NT2/D1 (cell line): ENCODE measurements at regions not wholly inside any gene's neighbourhood (a gene's known extent, or its start where the extent isn't known, plus 50 kb on each side); places are given as distances from the start of the nearest gene placed in this dataset.

Experiments
- DNase-seq: peaks from one replicate; pipeline ENCODE4 v3.0.0-alpha.2; 2011; ENCODE audit warnings: low read depth, low spot score
- H3K27me3 ChIP-seq: 2 replicates; pipeline ENCODE4 v1.6.0; 2011; ENCODE audit warnings: mild to moderate bottlenecking; ENCODE audit not compliant: insufficient read length, insufficient read depth
- H3K36me3 ChIP-seq: 2 replicates; pipeline ENCODE4 v1.6.1; 2011; ENCODE audit warnings: mild to moderate bottlenecking, low read length, mixed read lengths; ENCODE audit not compliant: insufficient read depth, insufficient read length
- H3K4me1 ChIP-seq: 2 replicates; pipeline ENCODE4 v1.5.1; 2011; ENCODE audit not compliant: insufficient read depth, insufficient read length
- H3K4me3 ChIP-seq: 2 replicates; pipeline ENCODE4 v1.5.1; 2011; ENCODE audit warnings: low read depth; ENCODE audit not compliant: insufficient read length
- H3K9ac ChIP-seq: 2 replicates; pipeline ENCODE4 v1.6.0; 2011; ENCODE audit warnings: low read depth; ENCODE audit not compliant: insufficient read length
- H3K9me3 ChIP-seq: 2 replicates; pipeline ENCODE4 v1.5.1; 2011; ENCODE audit warnings: mild to moderate bottlenecking, low read length; ENCODE audit not compliant: insufficient read depth
- SUZ12 ChIP-seq: IDR thresholded peaks from 2 replicates; pipeline ENCODE4 v1.6.1; 2011; ENCODE audit not compliant: insufficient read length, insufficient read depth; ENCODE audit errors: extremely low read depth
- YY1 ChIP-seq: IDR thresholded peaks from 2 replicates; pipeline ENCODE4 v1.6.1; 2011; ENCODE audit not compliant: insufficient read length, insufficient read depth
- ZNF274 ChIP-seq: IDR thresholded peaks from 2 replicates; pipeline ENCODE4 v1.6.1; 2011; ENCODE audit warnings: mild to moderate bottlenecking, low read depth, low read length

DNA sequence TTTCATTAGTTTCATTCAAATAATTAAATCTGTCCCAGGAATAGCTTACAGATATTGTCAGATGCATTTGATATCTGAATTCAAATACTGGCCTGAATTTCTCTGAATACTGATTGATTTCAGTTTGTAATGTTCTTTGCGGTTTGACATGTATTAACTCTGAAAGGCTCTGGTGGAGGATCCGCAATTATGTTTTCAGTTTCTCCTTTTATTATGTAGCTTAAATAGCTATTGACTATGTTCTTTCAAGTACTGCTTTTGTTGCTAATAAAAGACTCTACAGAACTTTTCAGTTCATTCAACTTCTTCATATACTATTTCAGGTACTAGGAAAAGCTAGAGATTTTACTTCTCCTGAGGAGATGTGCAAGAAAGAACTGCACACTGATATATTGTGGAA is 2085.4 kb upstream of the RAG2 start:
- no peak for DNase-seq
- H3K9me3 ChIP-seq = no peaks in the 10 kb centered on the region
- TF ChIP-seq YY1 = no peak
- TF ChIP-seq SUZ12 = no peak
- TF ChIP-seq ZNF274 = no peak
- no peaks in the 10 kb centered on the region for H3K36me3 ChIP-seq
- no peaks in the 10 kb centered on the region for H3K4me1 ChIP-seq
- no peaks in the 10 kb centered on the region for H3K27me3 ChIP-seq
- no peak overlapping the region for H3K9ac ChIP-seq
- no peak overlapping the region for H3K4me3 ChIP-seq

DNA sequence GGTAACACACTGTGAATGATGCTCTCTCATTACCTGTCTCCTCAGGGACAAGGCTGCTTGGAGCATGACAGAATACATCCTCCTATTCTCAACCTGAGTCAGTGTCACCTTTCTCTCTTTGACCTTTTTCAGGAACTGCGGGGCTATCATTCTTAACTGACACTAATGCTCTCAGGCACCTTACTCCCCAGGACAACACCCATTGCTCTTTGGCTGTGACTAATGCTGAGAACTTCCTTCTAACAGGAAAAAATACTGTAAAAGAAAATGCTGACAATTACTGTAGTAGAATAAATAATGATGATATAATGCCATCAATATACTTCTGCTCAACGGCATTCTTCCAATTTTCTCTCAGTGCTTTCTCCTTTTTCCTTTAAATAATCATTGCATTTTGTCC is 2082.7 kb upstream of the RAG2 start:
- H3K27me3 ChIP-seq = no peaks in the 10 kb centered on the region
- H3K9ac ChIP-seq = no peak overlapping the region
- no peaks in the 10 kb centered on the region for H3K4me1 ChIP-seq
- H3K4me3 ChIP-seq = no peak overlapping the region
- DNase-seq = no peak
- H3K36me3 ChIP-seq = no peaks in the 10 kb centered on the region
- no peaks in the 10 kb centered on the region for H3K9me3 ChIP-seq
- TF ChIP-seq ZNF274 (no peak), YY1 (no peak), SUZ12 (no peak)

DNA sequence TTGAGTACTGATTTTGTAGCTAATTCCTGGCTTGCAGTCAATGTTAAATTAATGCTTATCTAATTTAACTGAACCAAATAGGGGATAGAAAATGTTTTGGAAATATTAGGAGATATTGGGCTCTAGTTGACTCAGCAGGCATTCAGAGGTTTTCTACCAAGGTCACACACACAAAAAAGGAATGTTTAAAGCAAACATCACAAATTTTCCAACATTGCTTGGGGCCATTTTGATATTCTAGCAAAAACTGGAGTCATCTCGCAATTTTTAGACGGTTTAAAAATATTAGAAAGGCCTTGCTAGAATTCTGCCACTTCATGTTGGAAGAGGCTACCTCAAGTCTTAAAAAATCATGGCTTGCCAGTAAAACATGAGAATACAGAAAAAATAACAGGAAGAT is 2082.1 kb upstream of the RAG2 start:
- no peaks in the 10 kb centered on the region for H3K4me1 ChIP-seq
- H3K9ac ChIP-seq = no peak overlapping the region
- no peak for TF ChIP-seq SUZ12
- no peak for TF ChIP-seq ZNF274
- no peak for TF ChIP-seq YY1
- no peaks in the 10 kb centered on the region for H3K36me3 ChIP-seq
- no peak for DNase-seq
- no peak overlapping the region for H3K4me3 ChIP-seq
- H3K27me3 ChIP-seq = no peaks in the 10 kb centered on the region
- H3K9me3 ChIP-seq = no peaks in the 10 kb centered on the region

DNA sequence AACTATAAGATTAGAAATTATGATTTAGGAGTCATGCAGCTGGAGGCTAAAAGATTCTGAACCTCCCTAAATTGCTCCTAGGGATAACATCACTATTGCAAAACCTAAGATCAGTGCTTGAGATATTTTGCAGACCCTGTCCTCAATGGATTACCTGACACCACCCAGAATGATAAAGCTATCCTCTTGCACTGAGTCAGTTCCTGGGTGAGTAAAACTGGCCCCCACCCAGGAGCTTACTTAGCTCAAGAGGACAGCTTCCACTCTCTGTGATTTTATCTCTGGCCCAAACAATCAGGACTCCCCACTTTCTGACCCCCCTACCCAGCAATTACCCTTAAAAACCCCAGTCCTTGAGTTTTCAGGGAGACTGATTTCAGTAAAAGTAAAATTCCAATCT is 2074.4 kb upstream of the RAG2 start:
- no peak overlapping the region for H3K9ac ChIP-seq
- H3K36me3 ChIP-seq = no peaks in the 10 kb centered on the region
- H3K4me3 ChIP-seq = no peak overlapping the region
- no peak for DNase-seq
- H3K4me1 ChIP-seq = no peaks in the 10 kb centered on the region
- TF ChIP-seq YY1 = no peak
- TF ChIP-seq ZNF274 = no peak
- TF ChIP-seq SUZ12 = no peak
- no peaks in the 10 kb centered on the region for H3K9me3 ChIP-seq
- H3K27me3 ChIP-seq = no peaks in the 10 kb centered on the region

DNA sequence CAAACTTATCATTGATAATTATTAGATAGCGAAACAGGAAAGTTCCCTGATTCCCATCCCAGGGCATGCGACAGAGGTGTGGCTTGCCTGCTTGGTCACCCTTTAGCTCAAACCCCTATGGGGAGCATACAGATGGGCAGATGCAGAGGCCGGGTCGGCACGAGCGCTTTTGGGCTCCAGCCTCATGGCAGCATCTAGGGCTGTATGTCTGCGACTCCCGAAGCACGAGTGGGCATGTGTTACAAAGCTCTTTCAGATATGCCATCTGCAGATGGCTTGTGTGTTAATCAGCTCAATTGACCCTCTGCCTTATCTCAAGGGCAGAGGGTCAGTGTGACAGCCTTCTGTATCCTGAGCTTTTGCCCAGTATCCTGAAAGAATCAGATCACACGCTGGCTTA is 2069.3 kb upstream of the RAG2 start:
- TF ChIP-seq SUZ12 (no peak), ZNF274 (no peak), YY1 (no peak)

DNA sequence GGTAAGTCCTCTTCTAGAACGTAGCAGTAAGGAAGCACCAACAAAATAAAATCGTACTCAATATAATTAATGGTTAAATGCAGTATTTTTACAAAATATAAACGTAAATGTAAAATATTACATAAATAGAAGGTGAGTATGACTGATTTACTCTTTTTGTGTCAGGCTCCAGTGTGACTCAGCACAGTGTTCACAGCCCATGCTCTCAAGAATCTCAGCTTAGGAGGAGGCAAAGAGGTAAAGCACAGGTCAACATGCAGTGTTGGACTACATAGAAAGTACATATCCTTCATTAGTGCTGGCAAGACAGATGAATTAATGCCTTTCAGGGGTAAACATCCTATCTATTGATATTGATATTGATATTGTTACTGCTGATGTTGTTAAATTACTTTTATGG is 2050.6 kb upstream of the RAG2 start:
- no peaks in the 10 kb centered on the region for H3K27me3 ChIP-seq
- H3K9ac ChIP-seq = no peak overlapping the region
- H3K4me3 ChIP-seq = no peak overlapping the region
- DNase-seq = no peak
- no peaks in the 10 kb centered on the region for H3K36me3 ChIP-seq
- no peak for TF ChIP-seq SUZ12
- no peaks in the 10 kb centered on the region for H3K4me1 ChIP-seq
- H3K9me3 ChIP-seq = no peaks in the 10 kb centered on the region

More for the DNA sequence above, 2069.3 kb upstream of the RAG2 start:
- Histone ChIP-seq H3K36me3 (no peaks in the 10 kb centered on the region), H3K4me3 (no peak overlapping the region), H3K27me3 (no peaks in the 10 kb centered on the region), H3K9me3 (no peaks in the 10 kb centered on the region), H3K9ac (no peak overlapping the region), H3K4me1 (no peaks in the 10 kb centered on the region)
- no peak for DNase-seq

DNA sequence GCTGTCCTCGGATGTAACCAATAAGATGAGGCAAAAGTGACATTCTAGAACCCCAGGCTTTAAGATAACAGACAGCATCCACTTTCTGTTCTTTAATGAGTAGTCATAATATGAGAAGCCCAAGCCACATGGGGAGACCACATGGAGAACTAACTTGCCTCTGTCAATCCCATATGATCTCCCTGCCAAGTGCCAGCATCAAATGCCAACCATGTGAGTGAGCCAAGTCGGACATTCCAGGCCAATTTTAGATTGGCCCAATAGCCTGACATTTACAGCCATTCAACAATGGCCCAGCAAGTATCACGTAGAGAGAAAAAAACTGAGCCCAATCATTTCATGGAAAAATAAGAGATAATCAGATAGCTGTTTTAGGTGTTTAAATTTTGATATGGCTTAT is 2048.3 kb upstream of the RAG2 start:
- no peak overlapping the region for H3K9ac ChIP-seq
- no peak for DNase-seq
- no peaks in the 10 kb centered on the region for H3K27me3 ChIP-seq
- TF ChIP-seq YY1 (no peak), SUZ12 (no peak), ZNF274 (no peak)
- H3K4me1 ChIP-seq = no peaks in the 10 kb centered on the region
- H3K9me3 ChIP-seq = no peaks in the 10 kb centered on the region
- H3K36me3 ChIP-seq = no peaks in the 10 kb centered on the region
- H3K4me3 ChIP-seq = no peak overlapping the region

DNA sequence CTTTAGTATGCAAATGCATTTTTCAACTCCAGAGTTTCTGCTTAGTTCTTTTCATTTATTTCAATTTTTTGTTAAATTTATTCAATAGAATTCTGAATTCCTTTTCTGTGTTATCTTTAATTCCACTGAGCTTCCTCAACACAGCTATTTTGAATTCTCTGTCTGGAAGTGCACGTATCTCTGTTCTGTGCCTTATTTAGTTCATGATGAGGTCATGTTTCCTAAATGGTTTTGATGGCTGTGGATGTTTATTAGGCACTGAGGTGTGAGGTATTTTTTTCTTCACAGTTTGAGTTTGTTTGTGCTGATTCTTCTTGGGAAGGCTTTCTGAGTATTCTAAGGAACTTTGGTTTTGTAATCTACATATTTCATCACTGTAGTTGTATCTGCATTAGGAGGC is 2042.8 kb upstream of the RAG2 start:
- TF ChIP-seq YY1 (no peak), ZNF274 (no peak), SUZ12 (no peak)
- H3K4me3 ChIP-seq = no peak overlapping the region
- no peaks in the 10 kb centered on the region for H3K9me3 ChIP-seq
- no peaks in the 10 kb centered on the region for H3K36me3 ChIP-seq
- H3K9ac ChIP-seq = no peak overlapping the region
- no peaks in the 10 kb centered on the region for H3K27me3 ChIP-seq
- H3K4me1 ChIP-seq = no peaks in the 10 kb centered on the region
- no peak for DNase-seq
